ENCODE measurements at regions not wholly inside any gene's neighbourhood (a gene's known extent, or its start where the extent isn't known, plus 50 kb on each side); places are given as distances from the start of the nearest gene placed in this dataset.
A peak's percentile ranks its signal among the peaks of the same experiment; 100 is the strongest.

DNA sequence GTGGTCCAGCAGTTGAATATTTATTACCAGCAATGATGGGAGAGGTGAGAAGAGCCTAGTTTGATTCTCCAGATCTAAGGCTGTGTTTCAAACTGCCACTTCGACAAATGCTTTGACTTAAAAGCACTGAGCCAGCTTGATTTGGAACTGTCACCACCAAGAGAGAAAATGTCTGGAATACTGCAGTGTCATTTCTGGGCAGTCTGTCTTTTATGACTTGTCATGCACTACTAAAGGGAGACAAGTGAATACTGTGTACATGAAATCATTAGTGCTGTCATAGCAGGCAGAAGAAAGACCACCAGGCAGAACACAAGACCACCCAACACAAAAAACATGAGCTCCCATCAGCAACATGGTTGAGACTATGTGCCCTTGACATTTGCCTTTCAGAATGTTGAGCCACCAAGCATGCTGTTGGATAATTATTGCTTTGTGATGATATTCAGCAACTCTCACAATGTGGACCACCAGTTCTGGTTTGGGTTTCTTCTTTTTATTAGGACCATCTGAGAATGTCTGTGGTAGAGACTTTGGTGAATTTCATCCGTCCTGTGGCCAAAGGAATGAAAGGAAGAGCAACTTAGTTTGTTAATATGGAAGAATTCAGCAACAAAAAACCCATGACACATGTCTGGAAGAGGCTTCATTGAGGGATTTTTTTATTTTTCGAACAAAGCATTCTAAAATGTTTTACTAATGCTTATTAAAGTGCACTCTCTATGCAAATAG, 125.8 kb downstream of the NTMT2 start:
- DNase-seq = no peak

DNA sequence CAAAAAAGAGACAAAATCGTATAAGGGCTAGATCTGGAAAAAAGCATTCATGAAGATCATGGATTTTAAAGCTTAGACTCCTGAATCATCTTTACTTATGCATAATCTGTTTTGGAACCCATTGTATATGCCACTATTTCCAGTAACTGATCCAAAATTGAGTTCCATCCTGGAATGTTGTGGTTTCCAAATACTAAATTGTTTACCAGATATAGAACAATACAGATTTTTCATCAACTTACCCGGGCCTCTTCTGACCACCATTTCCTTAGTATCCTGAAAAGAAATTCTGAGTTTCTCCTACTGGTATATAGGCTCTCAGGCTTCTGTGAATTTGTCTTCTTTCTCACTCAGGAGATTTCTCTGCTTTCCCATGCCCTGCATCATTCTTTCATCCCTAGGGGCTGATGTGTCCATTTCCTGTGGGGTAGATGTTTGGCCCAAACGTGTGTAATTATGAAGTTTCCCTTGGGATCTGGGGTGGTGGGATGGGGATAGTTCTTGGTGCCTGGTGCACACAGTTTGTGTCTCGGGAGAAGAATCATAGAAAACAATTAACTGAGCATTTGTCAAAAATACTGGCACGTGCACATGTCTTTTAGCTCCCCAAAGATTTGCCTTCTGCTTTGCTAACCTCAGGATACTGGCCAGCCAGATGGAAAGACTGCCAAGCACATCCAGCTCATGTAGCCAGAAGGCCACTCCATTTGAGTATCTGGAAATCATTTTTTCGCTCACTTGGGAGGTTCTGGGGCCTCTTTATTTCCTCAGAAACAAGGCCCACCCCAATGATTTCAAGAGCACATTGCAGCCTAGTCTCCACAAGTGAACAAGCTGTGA, 127.8 kb downstream of the NTMT2 start:
- DNase-seq = peak; percentile 75

DNA sequence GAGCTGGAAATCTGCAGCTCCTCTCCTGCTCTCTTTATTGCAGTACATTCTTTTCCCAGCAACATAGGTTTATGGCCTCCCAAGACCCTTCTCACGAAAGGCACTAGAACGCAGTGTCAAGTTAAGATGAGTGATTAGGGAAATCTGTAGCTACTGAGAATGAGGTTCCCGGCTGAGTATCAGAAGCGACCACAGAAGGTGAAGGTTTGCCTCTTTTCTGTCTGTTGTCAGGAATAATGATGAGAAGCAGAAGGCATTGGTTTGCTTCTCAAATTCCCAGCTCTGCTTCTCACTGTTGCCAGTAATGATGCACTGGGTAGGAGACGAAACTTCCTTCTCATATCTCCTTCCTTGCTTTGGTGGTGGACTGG, 128.4 kb downstream of the NTMT2 start:
- DNase-seq = no peak

DNA sequence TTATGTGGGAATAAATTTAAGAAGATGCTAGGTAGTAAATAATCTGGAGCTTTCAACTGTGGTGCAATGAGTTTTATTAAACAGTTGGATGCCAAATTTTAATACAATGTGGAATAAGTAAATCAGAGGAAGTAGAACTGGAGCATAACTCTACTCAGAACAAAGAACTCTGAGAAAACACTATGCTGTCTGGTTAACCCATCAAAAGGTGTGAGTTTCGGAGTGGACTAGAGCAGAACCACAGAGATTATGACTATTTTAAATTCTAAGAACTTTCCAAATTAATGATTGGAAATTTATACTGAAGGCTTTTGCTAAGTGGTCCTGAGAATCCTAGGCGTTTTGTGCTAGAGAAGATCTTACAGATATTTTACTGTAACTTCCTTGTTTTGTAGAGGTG, 132.2 kb downstream of the NTMT2 start:
- DNase-seq = no peak

DNA sequence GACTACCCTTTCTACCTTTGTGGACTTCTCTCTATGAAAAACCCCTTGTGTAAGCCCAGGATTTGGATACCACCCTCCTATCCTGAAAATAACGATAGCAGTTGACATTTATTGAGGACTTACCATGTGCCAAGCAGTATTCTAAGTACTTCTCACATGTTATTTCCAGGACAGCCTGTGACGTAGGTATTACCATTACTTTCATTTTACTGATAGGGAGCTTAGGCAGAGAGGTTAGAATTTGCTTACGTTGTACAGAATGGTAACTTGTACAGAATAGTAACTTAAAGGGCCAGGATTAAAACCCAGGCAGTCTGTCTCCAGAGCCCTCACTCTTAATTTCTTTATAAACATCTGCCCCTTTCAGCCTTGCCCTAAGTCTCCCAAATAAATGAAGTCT, 138.3 kb downstream of the NTMT2 start:
- DNase-seq = no peak

DNA sequence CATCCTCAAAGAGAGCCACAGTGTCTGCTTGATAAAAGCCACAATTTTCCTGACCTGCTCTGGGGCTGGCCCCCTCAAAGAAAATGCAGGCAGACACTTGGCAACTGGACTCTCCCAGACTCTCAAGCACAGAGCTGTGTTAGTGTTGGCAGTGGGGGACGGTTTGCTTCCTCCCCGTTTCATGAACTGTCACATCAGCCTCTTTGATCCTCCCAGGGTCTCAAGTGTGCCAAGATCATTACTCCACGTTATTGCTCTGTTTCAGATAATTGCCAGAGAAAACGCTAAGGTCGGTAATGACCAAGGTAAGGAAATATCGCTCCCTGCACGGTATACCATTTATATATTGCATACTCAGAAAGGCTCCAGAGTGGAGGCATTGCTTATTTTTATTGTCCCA, 138.8 kb downstream of the NTMT2 start:
- no peak for DNase-seq

DNA sequence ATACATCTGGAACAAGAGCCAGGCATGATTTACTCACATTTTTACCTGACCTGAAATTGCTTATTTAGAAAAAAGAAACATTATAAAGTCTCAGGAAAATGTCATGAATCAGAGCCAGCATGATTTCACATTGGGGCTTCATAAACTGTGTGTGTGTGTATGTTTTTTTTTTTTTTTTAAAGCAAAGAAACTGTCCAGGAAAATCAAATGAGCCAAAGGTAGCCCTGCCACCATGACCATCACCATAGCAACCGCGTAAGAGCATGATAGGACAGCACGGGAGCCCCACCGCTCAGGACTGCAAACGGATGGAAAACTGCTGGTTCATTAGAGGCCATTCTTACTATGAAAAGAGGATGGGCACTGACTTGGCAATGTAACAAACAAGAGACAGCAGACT, 139.2 kb downstream of the NTMT2 start:
- DNase-seq = peak; percentile 39

DNA sequence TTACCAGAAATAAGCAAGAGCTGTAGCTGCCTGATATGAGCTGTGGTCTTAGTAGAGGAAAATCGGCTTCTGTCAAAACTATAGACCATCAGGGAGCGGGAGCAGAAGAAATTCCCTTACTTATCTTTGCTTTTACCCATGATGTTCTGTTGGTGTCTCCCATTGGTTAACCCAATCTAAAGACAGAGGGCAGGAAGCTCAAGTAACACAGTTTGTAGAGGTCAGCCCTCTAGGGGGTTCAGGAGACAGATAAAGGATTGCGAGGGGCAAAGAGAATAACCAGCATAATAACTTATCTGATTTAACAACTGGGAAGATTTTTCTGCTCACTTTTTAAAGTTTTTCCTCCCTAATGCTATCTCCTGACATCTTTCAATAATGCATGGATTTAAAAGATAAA, 142.4 kb downstream of the NTMT2 start:
- DNase-seq = no peak

DNA sequence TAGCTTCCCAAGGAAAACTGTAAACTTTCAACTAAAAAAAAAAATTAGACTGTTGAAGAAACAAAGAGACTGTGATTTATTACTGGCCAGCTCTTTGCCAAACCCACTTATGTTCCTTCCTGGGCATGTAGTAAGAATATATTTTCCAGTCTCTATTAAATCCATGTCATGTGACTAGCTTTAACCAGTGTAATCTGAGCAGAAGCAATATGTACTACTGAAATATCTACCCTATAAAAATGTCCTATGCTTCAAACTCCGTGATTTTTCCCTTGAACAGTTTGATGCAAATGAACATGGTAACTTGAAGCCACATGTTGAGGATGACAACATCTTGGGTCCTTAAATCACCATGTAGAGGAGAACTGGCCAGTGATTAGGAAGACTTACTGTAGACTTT, 144.5 kb downstream of the NTMT2 start:
- no peak for DNase-seq

DNA sequence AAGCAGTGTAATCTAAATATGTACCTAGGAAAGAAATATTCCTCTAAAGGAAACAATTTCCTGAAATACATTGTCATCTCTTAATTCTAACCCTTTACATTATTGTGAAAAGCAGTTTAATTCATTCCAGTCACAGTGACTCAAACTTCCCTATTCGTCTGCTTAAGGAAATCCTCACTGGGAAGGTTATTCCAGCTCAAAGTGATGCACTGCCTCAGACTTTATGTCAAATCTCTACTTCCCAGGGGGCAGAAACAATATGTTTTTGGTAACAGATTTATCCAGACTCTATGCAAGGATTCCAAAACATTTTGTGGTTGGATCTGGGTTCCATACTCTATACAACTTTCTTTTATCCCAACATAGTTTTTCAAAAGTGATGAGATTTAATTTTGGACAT, 145.2 kb downstream of the NTMT2 start:
- DNase-seq = peak; percentile 59

DNA sequence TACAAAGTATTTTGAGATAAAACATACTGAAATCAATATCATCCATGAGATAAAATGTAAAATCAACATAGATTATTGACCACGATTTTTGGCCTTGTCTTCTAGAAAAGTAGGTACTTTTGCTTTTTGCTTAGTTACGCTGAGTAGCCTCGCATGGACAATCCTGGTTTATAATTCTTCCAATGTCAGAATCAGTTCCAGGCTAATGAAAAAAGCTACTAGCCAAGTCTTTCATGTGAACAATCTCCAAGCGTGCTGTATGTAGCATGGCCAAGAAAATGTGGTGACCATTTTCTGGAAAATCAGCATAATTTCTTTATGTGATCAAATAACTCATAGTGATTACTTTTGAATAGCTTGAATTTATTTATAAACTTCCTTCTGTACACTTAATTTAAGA, 145.8 kb downstream of the NTMT2 start:
- no peak for DNase-seq

DNA sequence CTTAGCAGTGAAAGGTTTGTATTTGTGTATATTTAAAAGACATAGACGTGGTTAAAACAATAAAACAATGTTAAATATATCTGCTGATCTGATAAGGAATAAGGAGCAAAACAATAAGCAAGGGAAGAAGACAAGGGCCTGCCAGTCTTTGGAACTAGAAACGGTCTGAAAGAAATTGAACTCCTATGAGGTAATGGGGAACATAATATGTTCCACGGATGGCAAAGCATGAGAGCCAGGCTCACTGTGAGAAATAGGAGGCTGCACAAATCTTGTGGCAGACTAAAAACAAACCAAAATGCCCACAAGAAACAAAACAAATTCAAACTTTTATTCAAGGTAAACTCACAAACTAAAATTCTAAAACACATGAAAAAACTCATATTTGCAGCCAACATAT, 150.5 kb downstream of the NTMT2 start:
- DNase-seq = no peak

DNA sequence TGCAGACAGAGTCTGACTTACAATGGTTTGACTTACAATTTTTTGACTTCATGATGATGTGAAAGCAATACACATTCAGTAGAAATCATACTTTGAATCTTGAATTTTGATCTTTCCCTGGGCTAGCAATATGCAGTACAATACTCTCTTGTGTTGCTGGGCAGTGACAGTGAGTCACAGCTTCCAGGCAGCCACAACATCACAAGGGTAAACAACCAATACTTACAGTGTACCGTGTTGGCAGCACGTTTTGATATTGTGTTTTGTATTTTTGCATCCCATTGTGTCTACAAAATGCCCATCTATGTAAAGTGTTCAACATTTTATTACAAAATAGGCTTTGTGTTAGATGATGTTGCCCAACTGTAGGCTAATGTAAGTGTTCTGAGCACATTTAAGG, 150.9 kb downstream of the NTMT2 start:
- no peak for DNase-seq

DNA sequence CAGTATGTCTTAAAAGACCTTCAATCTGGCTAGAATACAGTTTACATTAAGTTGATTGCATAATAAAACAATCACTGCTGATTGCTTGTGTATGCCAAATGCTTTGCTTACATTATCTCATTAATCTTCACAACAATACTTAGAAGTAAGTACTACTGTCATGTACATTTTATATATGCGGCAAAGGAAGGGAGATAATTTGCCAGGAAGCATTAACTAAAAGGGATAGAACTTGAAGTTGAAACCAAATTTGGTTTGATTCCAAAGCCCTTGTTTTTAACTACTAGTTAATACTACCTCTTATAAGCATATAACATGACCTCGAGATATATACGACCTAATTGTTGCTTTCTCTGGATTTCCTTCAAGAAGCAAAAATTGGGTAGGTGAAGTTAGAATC, 155.8 kb downstream of the NTMT2 start:
- DNase-seq = no peak

DNA sequence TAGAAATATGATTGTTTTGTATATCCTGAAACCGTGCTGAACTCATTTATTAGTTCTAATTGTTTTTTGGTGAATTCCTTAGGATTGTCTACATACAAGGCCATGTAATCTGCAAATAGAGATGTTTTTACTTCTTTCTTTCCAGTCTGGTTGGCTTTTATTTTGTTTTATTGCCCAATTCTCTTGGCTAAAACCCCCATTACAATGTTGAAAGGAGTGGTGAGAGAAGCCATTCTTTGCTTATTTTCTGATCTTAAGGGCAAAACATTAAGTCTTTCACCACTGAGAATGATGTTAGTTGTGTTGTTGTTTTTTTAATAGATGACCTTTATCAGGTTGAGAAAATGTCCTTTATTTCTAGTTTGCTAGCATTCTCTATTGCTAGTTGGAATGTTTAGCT, 157.3 kb downstream of the NTMT2 start:
- no peak for DNase-seq

DNA sequence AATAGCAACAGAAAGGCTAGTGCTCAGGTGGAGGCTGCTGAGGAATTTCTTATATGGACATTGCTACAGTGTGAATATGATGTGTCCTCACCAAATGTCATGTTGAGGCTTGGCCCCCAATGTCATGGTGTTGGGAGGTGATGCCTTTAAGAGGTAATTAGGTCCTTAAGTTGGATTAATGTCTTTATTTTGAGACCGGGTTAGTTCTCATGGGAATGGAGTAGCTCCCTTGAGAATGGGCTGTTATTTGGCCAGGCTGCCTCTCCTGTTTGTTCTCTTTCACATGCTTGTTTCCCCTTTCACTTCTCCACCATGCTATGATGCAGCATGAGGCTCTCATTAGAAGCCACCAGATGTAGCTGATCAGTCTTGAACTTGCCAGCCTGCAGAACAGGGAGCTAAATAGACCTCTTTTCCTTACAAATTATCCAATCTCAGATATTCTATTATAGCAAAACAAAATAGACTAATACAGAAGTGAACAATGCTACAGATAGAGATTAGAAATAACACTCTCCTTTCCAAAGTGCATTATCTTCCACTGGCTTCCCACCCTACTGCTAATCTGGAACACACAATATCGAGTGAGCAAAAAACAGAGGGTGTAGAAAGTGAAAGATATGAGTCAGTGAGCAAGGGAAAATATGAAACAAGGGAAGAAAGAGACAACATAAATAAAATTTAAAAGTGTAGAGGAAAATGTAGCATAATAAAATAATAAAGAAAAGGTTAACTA, 160.2 kb downstream of the NTMT2 start:
- no peak for DNase-seq

DNA sequence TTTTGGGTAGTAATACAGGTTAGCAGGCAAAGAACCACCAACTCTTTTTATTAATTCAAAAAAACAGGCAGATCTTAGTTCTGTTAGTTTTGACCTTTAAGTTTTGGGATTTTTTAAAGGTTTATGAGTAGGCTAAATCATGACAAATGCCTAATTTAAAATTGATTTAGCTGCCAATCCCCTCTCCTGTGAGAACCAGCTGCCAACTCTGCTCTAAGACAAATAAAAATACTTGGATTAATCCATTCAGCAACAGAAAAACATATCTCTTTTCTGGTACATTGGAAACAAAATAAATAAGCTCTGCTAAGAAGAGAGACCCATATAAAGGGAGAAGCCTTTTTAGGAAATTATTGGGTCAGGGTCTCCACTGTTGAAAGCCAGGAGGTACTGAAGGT, 160.8 kb downstream of the NTMT2 start:
- DNase-seq = no peak

DNA sequence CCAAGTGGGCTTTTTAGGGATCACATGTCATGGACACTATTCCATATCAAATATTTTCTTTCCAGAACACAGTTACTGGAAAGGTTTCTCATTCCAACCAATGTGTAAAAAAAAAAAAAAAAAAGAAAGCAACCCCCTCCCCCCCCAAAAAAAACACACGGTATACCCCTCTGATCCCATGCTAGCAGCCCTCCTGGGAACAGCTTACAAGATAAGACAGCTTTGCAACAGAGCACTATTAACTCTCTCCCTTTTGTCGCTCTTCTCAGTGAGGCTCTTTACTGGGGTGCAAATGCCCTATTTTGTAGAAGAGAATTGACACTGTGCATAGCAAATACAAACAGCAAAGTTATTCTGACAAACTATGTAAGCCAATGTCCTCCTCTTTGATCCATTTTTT, 161.2 kb downstream of the NTMT2 start:
- no peak for DNase-seq

DNA sequence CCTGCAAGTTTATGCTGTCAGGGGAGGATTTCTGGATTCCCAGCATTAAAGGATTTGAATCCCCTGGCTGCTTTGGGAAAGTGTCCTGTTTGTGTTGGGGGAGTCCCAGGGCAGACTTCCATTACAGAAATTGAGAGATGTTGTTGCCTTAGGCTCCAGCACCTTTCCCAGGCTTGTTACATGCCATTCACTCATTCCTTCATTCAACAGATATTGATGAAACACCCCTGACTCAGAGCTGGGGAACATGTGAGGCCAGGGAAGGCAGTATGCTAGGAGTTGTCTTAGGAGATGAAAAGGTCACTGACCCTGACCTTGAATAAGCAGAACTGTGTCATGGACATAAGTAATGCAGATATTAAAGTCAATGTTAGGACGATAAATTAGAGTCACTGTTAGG, 161.7 kb downstream of the NTMT2 start:
- no peak for DNase-seq

DNA sequence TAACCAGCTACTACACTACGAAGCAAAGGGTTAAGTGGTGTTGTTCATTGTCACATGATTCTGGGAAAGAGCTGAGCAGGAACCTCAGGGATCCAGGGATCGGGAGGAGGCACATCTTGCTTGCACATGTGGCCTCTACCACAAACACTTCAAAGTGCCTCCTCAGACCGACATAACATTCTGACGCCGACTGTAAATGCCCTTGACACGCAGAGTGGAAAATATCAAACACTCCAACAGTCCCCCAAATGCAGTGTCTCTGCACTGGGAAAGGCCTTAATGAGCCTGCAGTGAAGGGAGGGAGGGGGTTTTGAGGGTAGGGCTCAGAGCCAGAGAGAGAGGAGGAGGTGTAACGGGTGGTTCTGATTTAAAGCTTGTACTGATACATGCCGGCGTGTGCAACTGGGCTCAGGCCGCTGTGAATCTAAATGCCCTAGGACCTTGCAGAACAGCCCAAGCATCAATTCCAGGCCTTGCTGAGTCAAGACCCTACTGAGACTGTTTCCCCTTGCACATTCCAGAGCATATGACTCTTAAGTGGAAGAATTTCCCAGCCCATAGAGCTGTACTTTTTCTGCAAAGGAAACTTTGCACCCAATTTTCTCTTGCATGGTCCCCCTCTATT, 163.7 kb downstream of the NTMT2 start:
- DNase-seq = peak; percentile 61

DNA sequence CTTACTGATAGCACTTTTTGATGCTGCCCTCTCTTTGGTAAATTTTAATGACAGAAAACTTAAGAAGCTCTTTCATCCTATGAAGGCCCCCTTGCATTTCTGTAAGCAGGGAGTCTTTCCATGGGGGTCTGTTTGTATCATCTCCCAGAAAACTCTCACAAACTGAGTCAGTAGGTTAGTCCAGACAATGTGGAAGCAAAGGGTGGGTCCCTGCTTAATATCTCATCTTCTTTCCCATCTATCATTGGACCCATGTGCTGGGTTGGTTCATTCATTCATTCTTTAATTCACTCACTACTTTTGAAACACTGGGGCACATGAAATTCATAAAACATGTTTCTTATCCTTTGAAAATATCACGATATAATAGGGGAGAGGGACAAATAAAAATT, 164.3 kb downstream of the NTMT2 start:
- no peak for DNase-seq

DNA sequence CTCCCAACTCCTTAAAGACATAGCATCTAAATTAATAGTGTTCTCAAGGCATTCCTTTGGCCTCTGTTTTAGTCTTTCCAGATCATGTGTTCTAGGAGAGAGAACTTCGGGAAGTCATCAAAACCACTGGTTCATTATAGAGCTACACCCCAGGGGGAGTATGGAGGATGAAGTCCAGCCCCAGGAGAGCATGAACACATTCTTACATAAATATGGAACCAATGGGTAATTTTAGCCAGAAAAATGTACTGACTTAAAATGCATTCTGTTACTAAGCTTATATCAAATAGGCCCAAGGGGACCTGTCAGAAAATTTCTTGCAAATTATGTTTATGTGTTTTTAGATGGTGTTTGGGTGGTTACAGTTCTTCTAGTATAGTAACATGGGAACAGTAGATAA, 165.2 kb downstream of the NTMT2 start:
- DNase-seq = no peak

DNA sequence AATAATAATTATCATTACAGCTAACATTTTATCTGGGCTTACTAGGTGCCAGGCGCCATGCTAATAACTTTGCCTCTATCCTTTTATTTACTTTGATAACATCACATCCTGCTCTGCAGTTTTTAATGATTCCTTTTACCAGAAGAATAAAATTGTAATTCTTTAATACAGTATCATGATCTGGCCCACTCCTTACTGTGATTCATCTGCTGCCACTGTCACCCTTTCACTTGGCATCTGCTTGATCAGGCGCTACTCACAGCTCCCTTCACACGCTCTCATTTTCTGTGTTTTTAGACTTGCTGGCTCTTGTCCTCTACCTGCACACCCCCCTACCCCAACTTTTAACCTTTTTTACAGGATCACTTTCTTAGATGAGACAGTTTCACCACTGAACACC, 167.5 kb downstream of the NTMT2 start:
- no peak for DNase-seq

All from muscle of arm (tissue), 1 donor.